Activated CD4-positive, alpha-beta T cell treated with anti-CD3 and anti-CD28 coated beads, Interleukin-2, amount 50 U/mL, for 1 hour (primary cell): ENCODE measurements at regions not wholly inside any gene's neighbourhood (a gene's known extent, or its start where the extent isn't known, plus 50 kb on each side); places are given as distances from the start of the nearest gene placed in this dataset.
"Not testable (repeated sequence)": the region's sequence is repeated elsewhere in the genome, so short reads cannot be mapped to it uniquely, and the experiment has no call there.

Experiments
- DNase-seq: peaks from one replicate; pipeline ENCODE4 v3.0.0-alpha.2; 2020

- no peak for DNase-seq
Observed at GRCh38 chr2:219844401-219845091, 217.1 kb downstream of the SLC4A3 start.

- no peak for DNase-seq
Observed at GRCh38 chr2:219848882-219849281, 221.5 kb downstream of the SLC4A3 start.

- no peak for DNase-seq
Observed at GRCh38 chr2:219851169-219851568, 223.7 kb downstream of the SLC4A3 start.

GRCh38 chr2:219851801-219852481 is 224.5 kb downstream of the SLC4A3 start:
- DNase-seq, result no peak

- no peak for DNase-seq
Observed at GRCh38 chr2:219852626-219853025, 225.2 kb downstream of the SLC4A3 start.

- no peak for DNase-seq
Observed at GRCh38 chr2:219856602-219857001, 229.2 kb downstream of the SLC4A3 start.

- DNase-seq, result no peak
Observed at GRCh38 chr2:219857751-219858150, 230.3 kb downstream of the SLC4A3 start.

- DNase-seq, result no peak
Observed at GRCh38 chr2:219861307-219861706, 233.9 kb downstream of the SLC4A3 start.

- no peak for DNase-seq
Observed at GRCh38 chr2:219864154-219864553, 236.7 kb downstream of the SLC4A3 start.

GRCh38 chr2:219868635-219869034 is 241.2 kb downstream of the SLC4A3 start:
- DNase-seq, result no peak

- DNase-seq, result no peak
Observed at GRCh38 chr2:219870041-219870440, 242.6 kb downstream of the SLC4A3 start.

- DNase-seq, result no peak
Observed at GRCh38 chr2:219871351-219871750, 243.9 kb downstream of the SLC4A3 start.

- no peak for DNase-seq
Observed at GRCh38 chr2:219875036-219875435, 247.6 kb downstream of the SLC4A3 start.

GRCh38 chr2:219875986-219876385 is 248.6 kb downstream of the SLC4A3 start:
- not testable (repeated sequence) for DNase-seq

- no peak for DNase-seq
Observed at GRCh38 chr2:219876931-219877330, 249.5 kb downstream of the SLC4A3 start.

GRCh38 chr2:219877728-219878127 is 250.3 kb downstream of the SLC4A3 start:
- no peak for DNase-seq

- no peak for DNase-seq
Observed at GRCh38 chr2:219878516-219878915, 251.1 kb downstream of the SLC4A3 start.

- DNase-seq, result no peak
Observed at GRCh38 chr2:219881851-219882250, 254.4 kb downstream of the SLC4A3 start.

- no peak for DNase-seq
Observed at GRCh38 chr2:219886615-219887014, 259.2 kb downstream of the SLC4A3 start.

GRCh38 chr2:219887870-219888269 is 260.4 kb downstream of the SLC4A3 start:
- no peak for DNase-seq

- DNase-seq, result no peak
Observed at GRCh38 chr2:219893541-219893940, 266.1 kb downstream of the SLC4A3 start.

GRCh38 chr2:219897456-219897855 is 270.0 kb downstream of the SLC4A3 start:
- no peak for DNase-seq

GRCh38 chr2:219901155-219901554 is 273.7 kb downstream of the SLC4A3 start:
- no peak for DNase-seq

GRCh38 chr2:219902891-219903552 is 275.6 kb downstream of the SLC4A3 start:
- no peak for DNase-seq
